HL-60 (cell line): ENCODE measurements at regions not wholly inside any gene's neighbourhood (a gene's known extent, or its start where the extent isn't known, plus 50 kb on each side); places are given as distances from the start of the nearest gene placed in this dataset.

ENCODE experiments used
- CTCF ChIP-seq: IDR thresholded peaks from one replicate; pipeline ENCODE4 v1.5.1; 2011; ENCODE audit warnings: low read length, control low read depth, inconsistent platforms; ENCODE audit not compliant: insufficient read depth
- GABPA ChIP-seq: IDR thresholded peaks from 2 replicates; pipeline ENCODE4 v1.6.1; 2012; ENCODE audit warnings: low read depth
- POLR2AphosphoS5 ChIP-seq: IDR thresholded peaks from 2 replicates; pipeline ENCODE4 v1.6.1; 2012; ENCODE audit warnings: low read depth

DNA sequence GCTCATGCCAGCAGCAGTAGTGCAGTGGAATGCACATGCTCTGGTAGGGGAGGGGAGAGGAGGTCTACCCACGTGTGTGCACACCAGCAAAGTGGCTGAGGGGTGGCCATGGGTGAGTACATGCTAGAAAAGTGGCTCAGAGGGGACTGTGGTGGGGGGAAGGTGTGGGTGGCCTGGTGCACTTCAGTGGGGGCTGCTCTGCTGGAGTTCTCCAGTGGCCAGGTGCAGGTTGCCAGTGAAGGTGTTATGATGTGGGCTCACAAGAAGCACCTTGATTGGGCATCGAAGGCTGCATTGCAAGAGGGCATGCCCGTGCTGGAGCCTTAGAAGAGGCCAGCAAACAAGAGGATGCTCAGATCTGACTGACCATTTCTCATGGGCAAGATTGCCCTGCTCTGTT lies 613.6 kb upstream of the PHF14 start:
- no peak for TF ChIP-seq CTCF
- TF ChIP-seq POLR2AphosphoS5: no peak
- no peak for TF ChIP-seq GABPA
